Fibroblast of mammary gland (primary cell): ENCODE measurements at regions not wholly inside any gene's neighbourhood (a gene's known extent, or its start where the extent isn't known, plus 50 kb on each side); places are given as distances from the start of the nearest gene placed in this dataset.
A peak's percentile ranks its signal among the peaks of the same experiment; 100 is the strongest.

Experiments used
- DNase-seq: peaks from one replicate; pipeline ENCODE4 v3.0.0-alpha.2; 2010; ENCODE audit warnings: low read depth
- H3K4me3 ChIP-seq: 2 replicates; pipeline ENCODE4 v1.5.1; 2011; ENCODE audit warnings: low read depth, mild to moderate bottlenecking, low read length, moderate library complexity; ENCODE audit not compliant: control insufficient read depth
- TF ChIP-seq, protein P1 (sequence below): conservative IDR thresholded peaks from 2 replicates; pipeline ENCODE4 v1.5.1; 2011; ENCODE audit warnings: low read depth, low read length, inconsistent platforms; ENCODE audit not compliant: control insufficient read depth, insufficient read depth

DNA sequence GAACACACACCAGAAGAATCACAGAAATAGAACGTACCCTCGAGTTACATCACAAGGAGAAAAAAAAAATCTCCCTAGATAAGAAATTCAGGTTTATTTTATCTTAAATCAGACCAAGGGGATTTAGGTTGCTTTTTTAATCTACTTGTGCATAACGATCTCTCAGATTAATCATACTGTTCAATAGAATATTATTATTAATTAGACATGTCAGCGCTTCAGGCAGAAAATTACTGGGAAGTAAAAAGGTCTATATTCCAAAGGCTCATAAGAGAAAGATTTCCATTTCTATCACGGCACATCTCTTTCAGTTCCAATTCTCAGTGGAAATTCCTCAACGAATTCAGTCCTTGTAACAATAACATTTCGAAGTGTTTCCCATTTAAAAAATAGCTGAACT lies 77.7 kb upstream of the PSMD7 start:
- no peak for DNase-seq
- TF ChIP-seq, protein P1, sequence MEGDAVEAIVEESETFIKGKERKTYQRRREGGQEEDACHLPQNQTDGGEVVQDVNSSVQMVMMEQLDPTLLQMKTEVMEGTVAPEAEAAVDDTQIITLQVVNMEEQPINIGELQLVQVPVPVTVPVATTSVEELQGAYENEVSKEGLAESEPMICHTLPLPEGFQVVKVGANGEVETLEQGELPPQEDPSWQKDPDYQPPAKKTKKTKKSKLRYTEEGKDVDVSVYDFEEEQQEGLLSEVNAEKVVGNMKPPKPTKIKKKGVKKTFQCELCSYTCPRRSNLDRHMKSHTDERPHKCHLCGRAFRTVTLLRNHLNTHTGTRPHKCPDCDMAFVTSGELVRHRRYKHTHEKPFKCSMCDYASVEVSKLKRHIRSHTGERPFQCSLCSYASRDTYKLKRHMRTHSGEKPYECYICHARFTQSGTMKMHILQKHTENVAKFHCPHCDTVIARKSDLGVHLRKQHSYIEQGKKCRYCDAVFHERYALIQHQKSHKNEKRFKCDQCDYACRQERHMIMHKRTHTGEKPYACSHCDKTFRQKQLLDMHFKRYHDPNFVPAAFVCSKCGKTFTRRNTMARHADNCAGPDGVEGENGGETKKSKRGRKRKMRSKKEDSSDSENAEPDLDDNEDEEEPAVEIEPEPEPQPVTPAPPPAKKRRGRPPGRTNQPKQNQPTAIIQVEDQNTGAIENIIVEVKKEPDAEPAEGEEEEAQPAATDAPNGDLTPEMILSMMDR = no peak

DNA sequence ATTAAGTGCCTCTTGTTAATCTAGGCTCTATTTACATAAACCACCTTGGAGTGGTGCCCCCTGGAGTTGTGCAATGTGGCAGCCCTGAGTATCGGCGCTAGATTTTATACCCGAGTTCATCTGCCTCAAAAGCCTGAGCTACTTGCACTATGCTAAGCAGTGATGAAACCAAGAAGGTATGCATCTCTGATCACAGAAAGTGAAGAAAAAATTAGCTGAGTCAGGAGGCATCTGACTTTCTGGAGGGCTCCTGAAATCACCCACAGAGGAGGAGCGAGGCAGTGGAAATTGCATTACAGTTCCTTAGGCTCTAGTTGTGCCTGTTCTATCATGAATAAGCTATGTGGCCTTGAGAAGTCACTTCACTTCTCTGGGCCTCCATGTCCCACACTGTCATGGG lies 80.3 kb upstream of the PSMD7 start:
- H3K4me3 ChIP-seq = no peak overlapping the region
- TF ChIP-seq, protein P1 = no peak
- peak; percentile 28 for DNase-seq

More for the DNA sequence above, 77.7 kb upstream of the PSMD7 start:
- H3K4me3 ChIP-seq = no peak overlapping the region

DNA sequence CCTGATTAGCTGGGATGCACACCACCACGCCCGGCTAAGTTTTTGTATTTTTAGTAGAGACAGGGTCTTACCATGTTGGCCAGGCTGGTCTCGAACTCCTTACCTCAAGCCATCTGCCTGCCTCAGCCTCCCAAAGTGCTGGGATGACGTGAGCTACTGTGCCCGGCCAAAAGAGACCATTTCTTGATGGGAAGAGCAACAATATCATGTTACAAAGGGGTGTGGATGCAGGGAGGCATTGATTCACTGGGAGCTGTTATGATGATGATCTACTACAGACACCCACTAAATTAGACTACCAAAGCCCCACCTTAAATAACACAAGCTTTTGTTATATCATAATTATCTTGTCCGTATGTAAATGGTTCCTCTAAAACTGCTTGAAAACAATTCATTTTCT lies 81.4 kb upstream of the PSMD7 start:
- TF ChIP-seq, protein P1 = no peak
- DNase-seq = no peak
- H3K4me3 ChIP-seq = no peak overlapping the region

GRCh38 chr16:74213372-74213771 lies 83.2 kb upstream of the PSMD7 start:
- TF ChIP-seq, protein P1 = no peak
- DNase-seq = no peak
- H3K4me3 ChIP-seq = no peak overlapping the region

DNA sequence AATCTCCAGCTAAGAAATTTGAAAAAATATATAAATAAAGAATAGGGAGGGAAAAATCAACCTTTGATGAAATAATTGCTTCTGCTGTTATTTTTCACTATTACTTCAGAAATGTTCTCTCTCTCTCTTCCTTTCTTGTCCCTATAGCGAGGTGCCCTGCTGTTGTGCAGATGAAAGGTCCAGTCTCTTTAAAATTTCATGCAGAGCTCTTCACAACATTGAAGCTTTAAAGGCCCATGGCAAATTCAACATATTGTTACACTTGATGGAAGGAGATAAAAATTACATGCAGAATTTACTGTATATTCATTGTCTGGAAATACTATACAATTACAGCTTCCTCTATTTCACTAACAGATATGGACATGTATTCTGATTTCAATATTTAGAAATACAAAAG lies 86.4 kb upstream of the PSMD7 start:
- no peak overlapping the region for H3K4me3 ChIP-seq
- DNase-seq = no peak
- TF ChIP-seq, protein P1 = no peak

DNA sequence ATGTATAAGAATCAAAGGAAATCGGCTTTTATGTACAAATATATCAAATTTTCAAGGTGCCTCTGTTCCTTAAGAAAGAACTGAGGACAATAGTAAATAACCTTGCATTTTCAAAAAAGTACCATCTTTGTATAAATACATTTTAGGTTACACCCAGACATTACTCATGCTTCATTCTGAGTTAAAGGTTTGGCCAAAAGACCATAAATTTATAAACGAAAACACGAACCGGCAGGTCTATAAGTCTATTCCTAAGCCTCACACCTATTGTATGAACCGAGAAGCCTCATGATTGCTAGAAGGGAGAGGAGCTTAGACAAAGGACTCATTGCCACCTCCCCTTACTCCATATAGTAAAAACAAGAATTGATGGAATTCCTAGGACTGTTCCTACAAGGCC lies 94.6 kb upstream of the PSMD7 start:
- no peak overlapping the region for H3K4me3 ChIP-seq
- TF ChIP-seq, protein P1 = no peak
- DNase-seq = no peak

DNA sequence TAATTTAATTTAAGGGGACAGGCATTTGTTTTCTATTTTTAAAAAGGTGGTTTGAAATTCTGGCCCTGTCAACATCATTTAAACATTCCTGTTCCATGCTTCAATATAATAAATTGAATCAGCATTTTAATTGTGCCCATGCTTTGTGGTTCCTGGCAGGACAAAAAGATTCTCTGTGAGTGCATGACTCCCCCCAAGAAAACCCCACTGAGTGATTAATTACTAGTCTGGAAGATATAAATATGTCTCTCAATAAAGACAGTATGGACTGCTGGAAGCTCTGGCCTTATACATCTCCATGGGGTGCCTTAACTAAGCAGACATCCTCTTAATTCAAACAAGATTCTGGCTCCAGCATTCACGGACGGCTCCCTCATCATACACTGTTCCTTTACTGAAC lies 95.0 kb upstream of the PSMD7 start:
- TF ChIP-seq, protein P1 = no peak
- no peak overlapping the region for H3K4me3 ChIP-seq
- DNase-seq = peak; percentile 16
